KOPT-K1 (cell line): ENCODE measurements at regions not wholly inside any gene's neighbourhood (a gene's known extent, or its start where the extent isn't known, plus 50 kb on each side); places are given as distances from the start of the nearest gene placed in this dataset.

Experiments
- H3K27ac ChIP-seq: fragments of 200-600 bp; sonication (generic); 2 replicates; pipeline ENCODE4 v1.5.1; 2016; ENCODE audit warnings: antibody characterized with exemption, mild to moderate bottlenecking, low read depth, low read length; ENCODE audit not compliant: poor library complexity, severe bottlenecking
- H3K36me3 ChIP-seq: fragments of 200-600 bp; sonication (generic); 2 replicates; pipeline ENCODE4 v1.5.1; 2017; ENCODE audit warnings: antibody characterized with exemption, mild to moderate bottlenecking, low read length, moderate library complexity; ENCODE audit not compliant: insufficient read depth
- H3K9me3 ChIP-seq: fragments of 200-600 bp; sonication (generic); 2 replicates; pipeline ENCODE4 v1.5.1; 2017; ENCODE audit warnings: antibody characterized with exemption, low read length, mild to moderate bottlenecking; ENCODE audit not compliant: insufficient read depth, poor library complexity, severe bottlenecking

GRCh38 chr1:185377831-185378230 lies 60.8 kb upstream of the IVNS1ABP start:
- Histone ChIP-seq H3K9me3 (no peaks in the 10 kb centered on the region), H3K36me3 (no peaks in the 10 kb centered on the region), H3K27ac (no peak overlapping the region)

- Histone ChIP-seq H3K27ac (no peak overlapping the region), H3K36me3 (no peaks in the 10 kb centered on the region), H3K9me3 (no peaks in the 10 kb centered on the region)
Observed at GRCh38 chr1:185376840-185377635, 60.0 kb upstream of the IVNS1ABP start.

GRCh38 chr1:185376288-185376687 lies 59.2 kb upstream of the IVNS1ABP start:
- H3K36me3 ChIP-seq: no peaks in the 10 kb centered on the region
- H3K9me3 ChIP-seq: no peaks in the 10 kb centered on the region
- no peak overlapping the region for H3K27ac ChIP-seq

- Histone ChIP-seq H3K27ac (no peak overlapping the region), H3K9me3 (no peaks in the 10 kb centered on the region), H3K36me3 (no peaks in the 10 kb centered on the region)
Observed at GRCh38 chr1:185375583-185375982, 58.5 kb upstream of the IVNS1ABP start.

- no peak overlapping the region for H3K27ac ChIP-seq
Observed at GRCh38 chr1:185373813-185374529, 56.9 kb upstream of the IVNS1ABP start.

GRCh38 chr1:185369786-185370185 lies 52.7 kb upstream of the IVNS1ABP start:
- no peak overlapping the region for H3K27ac ChIP-seq
- H3K36me3 ChIP-seq: no peaks in the 10 kb centered on the region
- H3K9me3 ChIP-seq: no peaks in the 10 kb centered on the region

More at GRCh38 chr1:185373813-185374529, 56.9 kb upstream of the IVNS1ABP start:
- Histone ChIP-seq H3K9me3 (no peaks in the 10 kb centered on the region), H3K36me3 (no peaks in the 10 kb centered on the region)

GRCh38 chr1:185368913-185369491 lies 52.0 kb upstream of the IVNS1ABP start:
- H3K27ac ChIP-seq: no peak overlapping the region
- H3K9me3 ChIP-seq: no peaks in the 10 kb centered on the region
- no peaks in the 10 kb centered on the region for H3K36me3 ChIP-seq

- Histone ChIP-seq H3K27ac (no peak overlapping the region), H3K9me3 (no peaks in the 10 kb centered on the region), H3K36me3 (no peaks in the 10 kb centered on the region)
Observed at GRCh38 chr1:185368313-185368855, 51.3 kb upstream of the IVNS1ABP start.

- Histone ChIP-seq H3K27ac (no peak overlapping the region), H3K9me3 (no peaks in the 10 kb centered on the region), H3K36me3 (no peaks in the 10 kb centered on the region)
Observed at GRCh38 chr1:185367218-185367617, 50.2 kb upstream of the IVNS1ABP start.
